K562 (cell line): ENCODE measurements at regions not wholly inside any gene's neighbourhood (a gene's known extent, or its start where the extent isn't known, plus 50 kb on each side); places are given as distances from the start of the nearest gene placed in this dataset.

ENCODE experiments used
- BCL6 ChIP-seq: fragments of 250-450 bp; sonication (Bioruptor Pico); IDR thresholded peaks from 2 replicates; pipeline ENCODE4 v1.4.0; 2020
- CBX3 ChIP-seq, 2 experiments: IDR thresholded peaks; 1 replicate in 1 of 2; 2 replicates in 1 of 2; pipeline ENCODE4 v1.6.1; 2012; ENCODE audit warnings: inconsistent platforms in 2 of 2, low read length in 2 of 2, borderline replicate concordance in 1 of 2, control low read depth in 1 of 2
- CCAR2 ChIP-seq: fragments of 200-400 bp; formaldehyde crosslinking; IDR thresholded peaks from 2 replicates; pipeline ENCODE4 v1.6.1; 2017; ENCODE audit warnings: mild to moderate bottlenecking, low read depth, low read length
- ETV5 ChIP-seq: sonication (generic); formaldehyde crosslinking; IDR thresholded peaks from 2 replicates; pipeline ENCODE4 v1.4.0; 2020; ENCODE audit warnings: low read depth, mild to moderate bottlenecking, missing genetic modification reagents
- GABPB2 ChIP-seq: fragments of 250-450 bp; sonication (Bioruptor Pico); conservative IDR thresholded peaks from 2 replicates; pipeline ENCODE4 v1.5.1; 2021; ENCODE audit warnings: mild to moderate bottlenecking
- GTF2E2 ChIP-seq: fragments of 200-800 bp; sonication (Bioruptor generic); IDR thresholded peaks from 2 replicates; pipeline ENCODE4 v1.6.1; 2016; ENCODE audit warnings: missing genetic modification characterization, missing compliant biosample characterization
- NEUROD1 ChIP-seq: fragments of 150-350 bp; IDR thresholded peaks from 2 replicates; pipeline ENCODE4 v1.6.1; 2014; ENCODE audit warnings: borderline replicate concordance, low read length, low read depth; ENCODE audit not compliant: partially characterized antibody
- NFYB ChIP-seq: IDR thresholded peaks from 2 replicates; pipeline ENCODE4 v1.6.1; 2011; ENCODE audit warnings: mild to moderate bottlenecking, moderate library complexity; ENCODE audit not compliant: insufficient read length; ENCODE audit errors: extremely low read depth
- RFX5 ChIP-seq: IDR thresholded peaks from 2 replicates; pipeline ENCODE4 v1.6.1; 2011; ENCODE audit warnings: low read depth, mild to moderate bottlenecking, improper control_type of control experiment, low read length
- SAFB ChIP-seq: fragments of 200-400 bp; formaldehyde crosslinking; IDR thresholded peaks from 2 replicates; pipeline ENCODE4 v1.6.1; 2017; ENCODE audit warnings: low read depth, low read length, borderline replicate concordance
- TFAP4 ChIP-seq: sonication (generic); formaldehyde crosslinking; IDR thresholded peaks from 2 replicates; pipeline ENCODE4 v1.8.0; 2022; ENCODE audit warnings: missing genetic modification reagents, mild to moderate bottlenecking, moderate library complexity, borderline replicate concordance
- ZBTB17 ChIP-seq: fragments of 450-650 bp; formaldehyde crosslinking; IDR thresholded peaks from 2 replicates; pipeline ENCODE4 v1.4.0; 2020; ENCODE audit warnings: mild to moderate bottlenecking
- ZNF384 ChIP-seq: IDR thresholded peaks from 2 replicates; pipeline ENCODE4 v1.6.1; 2012; ENCODE audit warnings: low read depth, low read length, improper control_type of control experiment
- ZNF445 ChIP-seq: fragments of 250-450 bp; sonication (Bioruptor Pico); IDR thresholded peaks from 2 replicates; pipeline ENCODE4 v1.4.0; 2020; ENCODE audit warnings: low read depth, mild to moderate bottlenecking, moderate library complexity
- ZNF551 ChIP-seq: fragments of 250-450 bp; sonication (Bioruptor Pico); IDR thresholded peaks from 2 replicates; pipeline ENCODE4 v1.5.0; 2021; ENCODE audit warnings: mild to moderate bottlenecking, moderate library complexity

- no peak for TF ChIP-seq TFAP4
- TF ChIP-seq CCAR2: no peak
- no peak for TF ChIP-seq CBX3 (IDR thresholded peaks at IDR 0.05; ENCODE audit: borderline replicate concordance in 1 of 2, low read length in 2 of 2)
- no peak for TF ChIP-seq ZNF384
- no peak for TF ChIP-seq NFYB
- no peak for TF ChIP-seq ETV5 (CRISPR knock-in tag)
- no peak for TF ChIP-seq NEUROD1
- no peak for TF ChIP-seq GTF2E2
- no peak for TF ChIP-seq ZNF551 (CRISPR knock-in tag)
- TF ChIP-seq RFX5: no peak
- TF ChIP-seq SAFB: no peak
- TF ChIP-seq ZNF445 (CRISPR knock-in tag): no peak
- no peak for TF ChIP-seq ZBTB17 (CRISPR knock-in tag)
- no peak for TF ChIP-seq BCL6 (CRISPR knock-in tag)
- no peak for TF ChIP-seq GABPB2 (CRISPR knock-in tag)
Observed at GRCh38 chr3:59273976-59274375, 224.2 kb upstream of the CFAP20DC start (continued).
